ENCODE measurements at regions not wholly inside any gene's neighbourhood (a gene's known extent, or its start where the extent isn't known, plus 50 kb on each side); places are given as distances from the start of the nearest gene placed in this dataset.

DNA sequence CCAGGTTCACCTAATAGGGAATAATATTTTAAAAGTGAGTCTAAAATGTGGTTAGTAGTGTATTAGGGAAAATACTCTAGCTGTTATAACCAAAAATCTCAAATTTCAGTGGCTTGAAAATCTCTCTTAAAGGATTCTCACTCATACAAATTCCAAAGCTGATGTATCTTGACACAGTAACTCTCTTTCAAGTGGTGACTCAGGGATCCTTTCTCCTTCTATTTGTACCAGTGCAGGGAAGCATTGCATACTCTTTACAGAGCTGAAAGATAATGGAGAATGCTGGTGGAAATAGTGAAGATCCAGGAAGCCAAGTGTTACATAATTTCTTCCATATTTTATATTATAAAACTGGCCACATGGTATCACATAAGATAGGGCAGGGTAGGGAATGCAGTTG, 560.2 kb upstream of the CDH9 start:
- Histone ChIP-seq H3K27me3 (no peaks in the 10 kb centered on the region), H3K36me3 (ENCODE audit: low read depth, missing control alignments) (no peaks in the 10 kb centered on the region), H3K27ac (no peak overlapping the region), H3K4me3 (no peak overlapping the region), H3K9me3 (no peaks in the 10 kb centered on the region), H3K4me1 (no peaks in the 10 kb centered on the region)
- DNase-seq, result no peak
- TF ChIP-seq, protein P1, sequence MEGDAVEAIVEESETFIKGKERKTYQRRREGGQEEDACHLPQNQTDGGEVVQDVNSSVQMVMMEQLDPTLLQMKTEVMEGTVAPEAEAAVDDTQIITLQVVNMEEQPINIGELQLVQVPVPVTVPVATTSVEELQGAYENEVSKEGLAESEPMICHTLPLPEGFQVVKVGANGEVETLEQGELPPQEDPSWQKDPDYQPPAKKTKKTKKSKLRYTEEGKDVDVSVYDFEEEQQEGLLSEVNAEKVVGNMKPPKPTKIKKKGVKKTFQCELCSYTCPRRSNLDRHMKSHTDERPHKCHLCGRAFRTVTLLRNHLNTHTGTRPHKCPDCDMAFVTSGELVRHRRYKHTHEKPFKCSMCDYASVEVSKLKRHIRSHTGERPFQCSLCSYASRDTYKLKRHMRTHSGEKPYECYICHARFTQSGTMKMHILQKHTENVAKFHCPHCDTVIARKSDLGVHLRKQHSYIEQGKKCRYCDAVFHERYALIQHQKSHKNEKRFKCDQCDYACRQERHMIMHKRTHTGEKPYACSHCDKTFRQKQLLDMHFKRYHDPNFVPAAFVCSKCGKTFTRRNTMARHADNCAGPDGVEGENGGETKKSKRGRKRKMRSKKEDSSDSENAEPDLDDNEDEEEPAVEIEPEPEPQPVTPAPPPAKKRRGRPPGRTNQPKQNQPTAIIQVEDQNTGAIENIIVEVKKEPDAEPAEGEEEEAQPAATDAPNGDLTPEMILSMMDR (IDR thresholded peaks at IDR 0.05), result no peak
- TF ChIP-seq POLR2A (IDR thresholded peaks at IDR 0.05), result no peak
- intact Hi-C loops (cut with DNase I; ENCODE audit: low total_unique reads), result no loop called here

DNA sequence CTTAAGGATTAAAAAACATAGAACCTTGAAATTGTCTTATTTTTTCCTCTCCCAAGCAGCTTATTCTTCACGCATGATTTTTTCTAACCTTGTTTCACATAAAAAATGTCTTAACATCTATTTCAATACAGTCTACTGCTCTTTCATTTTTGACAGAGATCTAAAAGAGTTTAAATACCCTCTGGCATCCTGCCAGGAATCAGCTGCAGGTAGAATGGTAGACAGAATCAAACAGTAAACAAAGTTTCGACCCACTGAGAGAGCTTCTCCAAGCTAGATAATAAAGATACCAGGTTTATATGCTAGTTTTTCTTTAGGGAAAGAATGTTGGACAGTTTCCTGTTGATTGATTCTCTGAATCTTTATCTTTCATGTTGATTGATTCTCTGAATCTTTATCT, 555.8 kb upstream of the CDH9 start:
- no peaks in the 10 kb centered on the region for H3K27me3 ChIP-seq
- no peaks in the 10 kb centered on the region for H3K9me3 ChIP-seq
- no peak for TF ChIP-seq POLR2A (IDR thresholded peaks at IDR 0.05)
- TF ChIP-seq, protein P1 (IDR thresholded peaks at IDR 0.05), result no peak
- 78 to 80% methylated on average over 2 of the region's 2 CpGs for WGBS, 2 donors
- H3K4me3 ChIP-seq, result no peak overlapping the region
- no peak overlapping the region for H3K27ac ChIP-seq
- intact Hi-C loops (cut with DNase I; ENCODE audit: low total_unique reads), result no loop called here
- H3K4me1 ChIP-seq, result no peaks in the 10 kb centered on the region
- DNase-seq, result no peak
- no peaks in the 10 kb centered on the region for H3K36me3 ChIP-seq (ENCODE audit: low read depth, missing control alignments)

DNA sequence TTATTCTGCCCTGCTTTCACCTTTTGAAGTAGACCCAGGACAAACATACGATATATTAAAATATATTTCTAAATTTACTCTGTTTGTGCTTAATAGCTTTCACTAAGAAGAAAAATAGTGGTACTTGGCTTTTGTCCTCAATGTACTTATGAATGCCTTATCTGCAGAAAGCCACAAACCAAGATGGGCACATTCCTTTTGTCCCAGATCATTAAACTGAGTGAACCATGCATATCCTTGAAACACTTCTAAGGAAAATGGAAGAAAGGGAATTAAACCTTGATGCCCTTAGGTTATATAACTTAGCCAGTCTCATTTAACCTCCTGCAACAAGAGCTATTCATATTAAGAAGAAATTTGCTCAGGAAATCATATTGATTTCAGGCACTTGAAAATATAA, 553.8 kb upstream of the CDH9 start:
- intact Hi-C loops (cut with DNase I; ENCODE audit: low total_unique reads), result no loop called here
- Histone ChIP-seq H3K9me3 (no peaks in the 10 kb centered on the region), H3K36me3 (ENCODE audit: low read depth, missing control alignments) (no peaks in the 10 kb centered on the region), H3K27me3 (no peaks in the 10 kb centered on the region), H3K4me3 (no peak overlapping the region), H3K4me1 (no peaks in the 10 kb centered on the region), H3K27ac (no peak overlapping the region)
- WGBS, 2 donors, result 84 to 88% methylated on average over 1 of the region's 1 CpG
- TF ChIP-seq, protein P1 (IDR thresholded peaks at IDR 0.05), result no peak
- no peak for TF ChIP-seq POLR2A (IDR thresholded peaks at IDR 0.05)
- no peak for DNase-seq

DNA sequence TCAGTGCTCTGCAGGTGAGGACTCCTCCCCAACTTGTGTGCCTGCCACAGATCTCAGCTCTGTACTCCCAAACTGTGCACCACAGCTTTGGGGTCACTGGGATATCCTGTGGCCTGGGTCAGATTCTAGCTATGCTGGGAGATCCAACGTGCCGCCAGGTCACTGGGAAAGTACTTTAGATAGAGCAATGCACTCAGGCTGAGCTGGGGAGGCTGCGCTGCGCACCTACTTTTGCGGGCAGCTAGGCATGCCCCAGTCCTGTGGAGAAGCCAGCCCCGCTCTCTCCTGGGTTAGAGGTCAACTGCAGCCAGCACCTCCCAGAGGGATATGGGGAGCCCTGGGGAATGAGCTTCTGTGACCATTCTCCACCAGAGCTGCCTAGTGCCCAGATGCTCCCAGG, 552.1 kb upstream of the CDH9 start:
- H3K36me3 ChIP-seq (ENCODE audit: low read depth, missing control alignments), result no peaks in the 10 kb centered on the region
- TF ChIP-seq, protein P1 (IDR thresholded peaks at IDR 0.05), result no peak
- TF ChIP-seq POLR2A (IDR thresholded peaks at IDR 0.05), result no peak
- H3K27ac ChIP-seq, result no peak overlapping the region
- H3K27me3 ChIP-seq, result no peaks in the 10 kb centered on the region
- H3K9me3 ChIP-seq, result no peaks in the 10 kb centered on the region
- H3K4me3 ChIP-seq, result no peak overlapping the region
- no peaks in the 10 kb centered on the region for H3K4me1 ChIP-seq
- intact Hi-C loops (cut with DNase I; ENCODE audit: low total_unique reads), result no loop called here
- no peak for DNase-seq
- WGBS, 2 donors, result 96% methylated on average over 6 of the region's 6 CpGs; no CpG with 5 or more reads in 1 of the 2 donors

DNA sequence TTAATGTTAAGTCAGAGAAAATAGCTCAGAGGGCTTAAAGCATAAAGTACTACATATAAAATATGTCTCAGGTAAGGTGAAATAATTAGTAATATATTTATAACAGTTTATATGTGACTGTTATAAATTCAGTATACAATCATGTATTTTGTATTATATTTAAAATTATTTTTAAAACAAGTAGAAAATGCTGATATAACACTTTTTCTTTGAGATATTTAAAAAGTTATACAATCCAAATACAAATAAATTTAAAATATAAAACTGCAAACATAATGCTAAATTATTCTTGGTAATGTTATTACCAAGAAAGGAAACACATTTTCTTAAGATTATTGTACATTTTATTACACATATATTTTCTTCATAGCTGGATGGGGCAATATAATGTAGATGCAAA, 539.9 kb upstream of the CDH9 start:
- intact Hi-C loops (cut with DNase I; ENCODE audit: low total_unique reads), result no loop called here
- TF ChIP-seq, protein P1 (IDR thresholded peaks at IDR 0.05), result no peak
- no peak for TF ChIP-seq POLR2A (IDR thresholded peaks at IDR 0.05)
- Histone ChIP-seq H3K36me3 (ENCODE audit: low read depth, missing control alignments) (no peaks in the 10 kb centered on the region), H3K4me3 (no peak overlapping the region), H3K9me3 (no peaks in the 10 kb centered on the region), H3K4me1 (no peaks in the 10 kb centered on the region), H3K27ac (no peak overlapping the region), H3K27me3 (no peaks in the 10 kb centered on the region)
- DNase-seq, result no peak

Measured in testis (tissue), 2 donors.